Omental fat pad (tissue), 3 donors: ENCODE measurements at regions not wholly inside any gene's neighbourhood (a gene's known extent, or its start where the extent isn't known, plus 50 kb on each side); places are given as distances from the start of the nearest gene placed in this dataset.

Source experiments
- ATAC-seq: fragments of 150-250 bp; one replicate; pipeline ENCODE4 v1.9.1; 2016; ENCODE audit warnings: mild to moderate bottlenecking, moderate library complexity; ENCODE audit not compliant: low FRiP score
- DNase-seq: peaks from one replicate; pipeline ENCODE4 v3.0.0-alpha.2; 2019; ENCODE audit warnings: low spot score
- CTCF ChIP-seq, 3 donors: fragments of 450-650 bp; IDR thresholded peaks; one replicate each; pipeline ENCODE4 v1.5.1; 2016 to 2017; ENCODE audit warnings: antibody characterized with exemption in 3 of 3, mild to moderate bottlenecking in 3 of 3, moderate library complexity in 2 of 3

DNA sequence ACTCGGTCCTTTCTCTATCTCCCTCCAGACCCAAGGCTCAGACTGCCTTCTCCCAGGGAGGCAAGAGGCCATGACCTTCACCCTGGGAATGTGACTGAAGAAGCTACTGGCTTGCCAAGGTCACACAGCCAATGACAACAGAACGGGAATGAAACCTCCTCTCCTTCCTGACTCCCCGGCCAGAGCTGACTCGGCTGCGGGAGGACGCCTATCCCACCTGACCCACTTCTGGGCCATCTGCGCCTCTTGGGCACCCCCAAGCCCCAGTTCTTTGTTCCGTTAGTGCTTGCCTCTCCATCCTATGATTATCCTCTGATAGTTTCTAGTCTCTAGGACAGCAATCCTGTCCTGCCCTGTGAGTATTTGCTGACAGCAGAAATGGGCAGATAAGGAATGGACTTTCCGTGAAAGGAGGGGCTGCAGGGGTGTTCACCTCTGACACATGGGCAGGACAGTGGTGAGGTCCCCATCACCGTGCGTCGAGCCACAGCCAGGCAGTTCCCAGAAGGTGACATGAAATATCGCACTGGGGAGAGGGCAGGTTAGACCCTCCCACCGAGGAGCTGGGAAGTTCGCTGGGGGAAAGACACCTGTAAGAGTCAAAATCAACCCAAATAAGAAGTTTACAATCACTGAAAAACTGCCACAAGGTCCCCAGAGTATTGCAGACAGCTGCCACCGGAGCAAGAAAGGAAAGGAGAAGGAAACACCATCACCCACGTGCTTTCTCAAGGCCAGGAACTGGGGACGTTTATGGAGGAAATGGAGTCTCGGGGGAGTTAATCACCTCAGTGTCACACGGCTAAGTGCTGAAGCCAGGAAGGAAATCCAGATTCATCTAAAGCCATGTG lies 63.0 kb downstream of the INSIG1 start:
- TF ChIP-seq CTCF (IDR thresholded peaks at IDR 0.05) = no peak
- DNase-seq = no peak

GRCh38 chr7:155361346-155361680 lies 63.6 kb downstream of the INSIG1 start:
- no peak for TF ChIP-seq CTCF (IDR thresholded peaks at IDR 0.05)
- DNase-seq (no peak), ATAC-seq (no peak)

More for the DNA sequence above, 63.0 kb downstream of the INSIG1 start:
- no peak for ATAC-seq

DNA sequence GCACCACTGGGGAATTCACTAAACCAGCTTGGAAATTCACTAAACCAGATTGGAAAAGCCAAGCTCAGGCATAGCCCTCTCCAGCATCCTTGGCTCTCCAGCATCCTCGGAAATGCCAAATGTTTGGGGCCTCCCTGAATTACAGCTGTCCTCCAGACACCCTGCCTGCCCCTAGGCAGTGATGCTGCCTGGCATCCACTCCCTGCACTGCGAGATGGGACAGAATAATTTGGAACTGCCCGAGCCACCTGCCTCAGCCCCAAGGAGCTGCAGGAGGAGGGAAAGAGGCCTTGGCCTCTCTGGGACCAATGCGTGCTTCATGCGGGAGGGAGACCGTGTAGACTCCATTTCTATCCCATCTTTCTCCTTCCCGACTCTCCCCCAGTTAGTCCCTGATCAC lies 64.3 kb downstream of the INSIG1 start:
- no peak for TF ChIP-seq CTCF (IDR thresholded peaks at IDR 0.05)
- DNase-seq (no peak), ATAC-seq (no peak)

- DNase-seq (no peak), ATAC-seq (no peak)
- TF ChIP-seq CTCF (IDR thresholded peaks at IDR 0.05) = no peak
Observed at GRCh38 chr7:155362380-155363145, 64.9 kb downstream of the INSIG1 start.

DNA sequence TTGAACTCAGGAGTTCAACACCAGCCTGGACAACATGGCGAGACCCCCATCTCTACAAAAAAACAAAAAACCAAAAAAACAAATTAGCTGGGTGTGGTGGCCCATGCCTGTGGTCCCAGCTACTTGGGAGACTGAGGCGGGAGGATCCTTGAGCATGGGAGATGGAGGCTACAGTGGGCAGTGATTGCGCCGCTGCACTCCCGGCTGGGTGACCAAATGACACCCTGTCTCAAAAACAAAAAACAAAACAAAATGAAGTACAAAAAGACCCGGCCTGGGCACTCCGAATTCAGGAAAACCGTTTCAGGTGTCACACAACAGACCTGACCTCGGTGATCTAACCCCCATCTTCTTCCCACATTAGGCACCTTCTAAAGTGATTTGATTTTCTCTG lies 65.5 kb downstream of the INSIG1 start:
- DNase-seq = no peak
- ATAC-seq = no peak
- no peak for TF ChIP-seq CTCF (IDR thresholded peaks at IDR 0.05)

DNA sequence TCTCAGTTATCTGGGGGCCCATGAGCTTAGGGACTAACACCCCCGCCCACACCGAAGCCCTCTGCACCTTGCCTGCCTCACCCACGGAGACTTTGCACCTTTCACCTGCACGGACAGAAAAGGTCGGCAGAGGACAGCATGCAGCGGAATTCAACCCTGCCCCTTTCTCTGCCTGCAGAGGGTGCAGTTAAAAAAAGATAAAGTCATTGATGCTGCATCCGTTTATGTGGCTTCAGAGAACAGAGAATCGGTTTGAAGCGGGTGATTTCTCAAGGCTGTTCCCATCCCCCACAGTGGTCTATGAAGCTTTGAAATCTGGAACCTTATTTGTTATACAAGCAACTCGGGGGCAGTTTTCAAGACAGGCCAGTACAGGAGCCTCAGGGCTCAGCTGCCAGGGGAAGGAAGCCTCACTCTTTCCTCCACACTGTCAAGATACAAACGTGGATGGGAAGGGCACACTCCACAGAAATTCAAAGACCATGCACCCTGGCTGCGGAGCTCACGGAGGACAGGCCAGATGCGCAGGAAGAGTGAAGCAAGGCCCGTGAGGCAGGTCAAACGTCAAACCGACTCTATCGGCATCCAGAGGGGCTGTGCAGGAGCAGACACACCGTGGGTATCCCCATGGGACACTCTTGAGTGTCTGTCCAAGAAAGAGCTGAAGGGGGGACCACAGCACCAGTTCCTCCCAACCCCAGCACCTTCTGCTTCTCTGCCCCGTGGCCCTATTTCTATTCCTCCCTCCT lies 66.3 kb downstream of the INSIG1 start:
- DNase-seq = no peak
- no peak for TF ChIP-seq CTCF (IDR thresholded peaks at IDR 0.05)

More for the DNA sequence above, 66.3 kb downstream of the INSIG1 start:
- ATAC-seq = no peak
